Jurkat, Clone E6-1 (cell line): ENCODE measurements at regions not wholly inside any gene's neighbourhood (a gene's known extent, or its start where the extent isn't known, plus 50 kb on each side); places are given as distances from the start of the nearest gene placed in this dataset.

ENCODE experiments used
- DNase-seq: peaks from one replicate; pipeline ENCODE4 v3.0.0-alpha.2; 2011; ENCODE audit warnings: low read depth, low spot score
- H3K4me3 ChIP-seq: 2 replicates; pipeline ENCODE4 v1.5.1; 2011; ENCODE audit warnings: mild to moderate bottlenecking, low read length, control low read depth, moderate library complexity

DNA sequence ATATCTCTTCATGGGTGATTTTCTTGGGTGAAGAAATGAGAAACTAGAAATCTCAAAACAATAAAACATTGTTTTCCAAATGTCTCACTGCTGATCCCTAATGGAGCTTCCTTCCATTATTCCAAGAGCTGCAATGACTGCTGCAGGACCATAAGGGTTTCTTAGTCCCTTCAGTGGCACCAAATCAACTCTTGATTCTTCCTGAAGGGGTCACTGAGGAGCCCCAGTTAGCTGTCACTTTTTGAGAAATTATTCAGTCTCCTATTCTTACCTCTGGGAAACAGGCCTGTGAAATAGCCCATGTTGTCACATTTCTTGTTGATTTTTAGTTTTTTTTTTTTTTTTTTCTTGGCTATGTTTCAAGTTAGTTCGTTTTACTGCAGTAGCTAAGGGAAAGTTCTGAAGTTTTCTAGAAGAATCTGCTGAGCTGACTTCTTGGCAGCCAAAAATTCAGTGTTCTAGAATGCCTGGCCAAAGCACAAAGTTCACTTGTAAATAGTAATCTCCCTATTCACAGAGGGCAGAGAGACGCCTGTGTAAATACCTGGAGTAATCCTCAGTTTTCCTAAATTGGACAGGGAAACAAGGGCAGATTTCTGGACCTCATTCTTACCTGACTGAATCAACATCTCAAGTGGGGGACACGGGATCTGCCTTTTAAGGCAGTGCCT, 480.0 kb downstream of the RIT2 start:
- no peak for DNase-seq
- no peak overlapping the region for H3K4me3 ChIP-seq

DNA sequence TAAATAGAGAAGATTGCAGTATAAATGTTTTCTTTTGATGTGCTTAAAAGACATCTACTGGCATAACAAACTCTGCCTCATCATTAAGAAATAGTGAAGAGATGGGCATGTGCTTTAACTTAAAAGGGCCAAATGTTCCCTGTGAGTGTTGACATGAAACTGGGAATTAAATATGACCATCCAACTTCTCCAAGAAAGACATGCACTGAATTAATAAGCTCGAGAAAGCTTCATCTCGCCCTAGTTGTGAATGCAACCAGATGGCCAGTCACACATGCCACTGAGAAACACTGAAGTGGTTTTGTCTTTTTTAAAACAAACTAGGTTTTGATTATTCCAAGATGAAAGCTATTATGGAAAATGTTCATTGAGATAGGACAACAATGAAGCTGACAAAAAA, 479.2 kb downstream of the RIT2 start:
- H3K4me3 ChIP-seq = no peak overlapping the region

DNA sequence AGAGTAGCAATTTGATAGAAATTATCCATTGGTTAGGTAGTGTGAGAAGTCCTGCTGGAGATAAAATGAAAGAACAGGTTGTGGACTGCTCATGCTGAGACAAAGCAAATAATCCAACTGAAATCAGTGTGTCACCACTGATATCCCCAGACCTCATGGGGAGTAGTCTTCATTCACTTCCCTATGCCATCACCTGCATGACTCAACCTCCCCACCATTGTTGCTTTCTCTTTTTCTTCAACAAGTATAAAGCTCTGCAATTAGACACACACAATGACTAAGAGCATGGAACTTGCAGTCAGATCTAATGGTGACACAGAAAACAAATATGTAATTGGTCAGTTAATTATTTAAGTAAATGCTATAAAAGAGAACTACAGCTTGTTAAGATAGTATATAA, 475.3 kb downstream of the RIT2 start:
- H3K4me3 ChIP-seq = no peak overlapping the region
- no peak for DNase-seq

More for the DNA sequence above, 479.2 kb downstream of the RIT2 start:
- no peak for DNase-seq

DNA sequence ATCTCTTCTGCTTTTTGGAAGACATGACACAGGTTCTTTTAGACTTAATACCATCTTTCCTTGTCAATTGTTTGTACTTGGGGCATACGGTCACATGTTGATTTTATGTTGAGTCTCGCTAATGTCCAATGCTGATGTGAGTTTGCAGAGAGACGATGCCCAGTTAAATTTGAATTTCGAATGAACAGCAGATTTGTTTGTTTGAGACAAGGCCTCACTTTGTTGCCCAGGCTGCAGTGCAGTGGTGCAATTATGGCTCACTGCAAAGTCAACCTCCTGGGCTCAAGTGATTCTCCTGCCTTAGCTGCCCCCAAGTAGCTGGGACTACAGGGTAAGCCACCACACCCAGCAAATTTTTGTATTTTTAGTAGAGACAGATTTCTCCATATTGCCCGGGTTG, 473.5 kb downstream of the RIT2 start:
- no peak overlapping the region for H3K4me3 ChIP-seq
- DNase-seq = no peak

DNA sequence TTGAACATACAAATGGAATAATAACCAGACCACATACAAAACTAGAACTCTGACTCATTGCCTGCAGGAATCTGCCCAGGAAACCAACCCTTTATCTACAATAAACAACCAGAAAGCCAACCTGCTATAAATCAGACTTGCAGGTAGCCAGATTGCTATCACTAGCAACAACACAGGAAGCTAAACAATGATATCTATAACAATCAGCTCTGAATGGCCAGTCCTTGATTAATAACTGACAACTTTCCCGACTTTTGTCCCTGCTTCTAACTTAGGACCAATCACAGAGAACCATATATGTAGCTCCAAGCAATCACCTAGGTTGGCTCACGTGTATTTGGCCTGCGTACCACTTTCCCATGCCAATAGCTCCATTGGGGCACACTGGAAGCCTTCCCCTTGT, 470.8 kb downstream of the RIT2 start:
- H3K4me3 ChIP-seq = no peak overlapping the region
- no peak for DNase-seq

DNA sequence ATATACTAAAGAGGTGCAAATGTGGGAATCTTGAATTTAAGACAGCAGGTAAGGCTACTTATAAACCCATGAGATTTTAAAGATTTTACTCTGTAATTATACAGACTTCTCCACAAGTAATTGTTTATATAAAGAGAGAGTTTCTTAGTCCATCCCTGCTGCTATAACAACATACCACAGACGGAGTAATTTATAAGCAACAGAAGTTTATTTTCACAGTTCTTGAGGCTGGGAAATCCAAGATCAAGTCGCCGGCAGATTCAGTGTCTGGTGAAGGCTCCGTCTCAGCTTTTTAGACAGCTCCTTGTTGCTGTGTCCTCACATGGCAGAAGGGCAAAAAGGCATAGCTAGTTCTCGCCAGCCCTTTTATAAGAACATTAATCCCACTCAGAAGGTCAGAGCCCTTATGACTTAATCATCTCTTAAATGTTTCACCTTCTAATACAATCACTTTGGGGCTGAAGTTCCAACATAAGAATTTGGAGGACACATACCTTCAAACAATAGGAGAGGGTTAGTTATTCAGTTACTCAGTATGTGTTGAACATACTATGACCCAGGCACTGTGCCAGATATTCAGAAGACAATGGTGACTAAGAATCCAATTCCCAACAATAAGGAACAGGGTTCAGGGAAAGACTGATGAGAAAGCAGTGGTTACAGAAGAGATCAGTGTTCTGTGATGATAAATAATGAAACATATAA, 466.0 kb downstream of the RIT2 start:
- no peak for DNase-seq
- no peak overlapping the region for H3K4me3 ChIP-seq

DNA sequence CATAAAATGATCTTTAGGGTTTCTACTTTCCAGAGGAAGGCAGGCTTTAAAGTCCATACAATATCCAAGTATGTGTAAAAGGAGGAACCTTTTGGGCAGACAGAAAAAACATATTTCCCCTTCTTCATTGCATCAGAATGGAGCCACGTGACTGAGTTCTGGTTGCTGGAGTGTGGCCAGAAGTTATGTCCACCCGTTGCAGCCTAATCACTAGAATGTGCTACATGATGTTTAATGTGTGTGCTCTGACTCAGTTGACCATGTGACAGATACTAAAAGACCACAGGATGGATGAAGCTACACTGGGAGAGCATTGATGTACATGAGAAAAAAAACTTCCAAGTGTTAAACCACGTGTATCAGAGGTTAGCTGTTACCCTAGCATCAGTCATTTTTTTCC, 460.9 kb downstream of the RIT2 start:
- no peak for DNase-seq
- H3K4me3 ChIP-seq = no peak overlapping the region

DNA sequence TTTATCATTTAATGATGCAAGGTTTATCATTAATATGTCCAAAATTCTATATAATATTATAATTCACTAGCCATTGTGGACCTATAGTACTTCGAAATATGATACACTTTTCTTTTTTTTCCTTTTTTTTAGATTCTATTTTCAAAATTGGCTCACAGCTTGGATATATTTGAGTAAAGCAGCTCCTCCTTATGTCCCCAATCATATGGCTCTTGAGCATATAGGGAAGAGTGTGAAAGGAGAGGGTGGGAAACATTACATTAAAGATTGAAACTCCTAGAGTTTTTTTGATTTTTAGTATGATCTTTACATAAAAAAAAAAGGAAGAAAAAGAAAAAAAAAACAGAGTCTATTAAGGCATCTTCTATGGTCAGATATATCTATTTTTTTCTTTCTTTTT, 457.9 kb downstream of the RIT2 start:
- H3K4me3 ChIP-seq = no peak overlapping the region
- no peak for DNase-seq

DNA sequence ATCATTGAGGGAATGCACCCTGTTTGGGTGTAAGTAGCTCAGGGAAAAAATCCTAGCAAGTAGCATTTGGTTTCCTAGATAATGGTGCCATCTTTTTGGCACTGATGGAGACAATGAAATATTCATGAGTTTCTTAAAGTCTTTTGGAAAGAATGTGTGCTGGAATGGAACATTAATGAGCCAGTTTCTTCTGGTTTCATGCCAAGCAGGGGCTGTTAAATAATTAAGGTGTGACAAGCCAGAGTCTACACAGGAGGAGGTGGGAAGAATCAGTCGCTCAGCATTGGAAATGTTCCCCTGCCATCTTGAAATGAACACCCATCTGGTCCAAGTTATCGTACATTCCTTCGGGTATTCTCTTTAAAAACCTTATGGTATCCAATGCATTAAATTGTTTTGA, 457.3 kb downstream of the RIT2 start:
- DNase-seq = no peak

DNA sequence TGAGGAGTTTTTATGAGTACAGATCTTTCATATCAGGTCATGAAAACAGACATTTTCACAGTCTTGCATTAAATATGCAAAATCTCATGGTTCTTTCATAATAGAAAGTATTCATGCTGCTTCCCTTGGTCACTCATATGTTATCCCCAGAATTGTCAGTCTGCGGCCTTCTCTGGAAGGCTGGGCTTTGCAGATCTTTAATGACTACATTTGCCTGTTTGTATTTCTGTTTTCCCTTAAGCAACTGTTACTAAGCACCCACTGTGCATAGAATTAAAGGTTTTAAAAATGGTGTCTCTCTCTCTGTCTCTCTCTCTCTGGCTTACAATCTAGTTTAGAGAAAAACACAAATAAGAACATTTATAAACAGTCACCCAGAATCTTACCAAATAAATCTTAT, 456.3 kb downstream of the RIT2 start:
- H3K4me3 ChIP-seq = no peak overlapping the region
- DNase-seq = no peak

More for the DNA sequence above, 457.3 kb downstream of the RIT2 start:
- H3K4me3 ChIP-seq = no peak overlapping the region

DNA sequence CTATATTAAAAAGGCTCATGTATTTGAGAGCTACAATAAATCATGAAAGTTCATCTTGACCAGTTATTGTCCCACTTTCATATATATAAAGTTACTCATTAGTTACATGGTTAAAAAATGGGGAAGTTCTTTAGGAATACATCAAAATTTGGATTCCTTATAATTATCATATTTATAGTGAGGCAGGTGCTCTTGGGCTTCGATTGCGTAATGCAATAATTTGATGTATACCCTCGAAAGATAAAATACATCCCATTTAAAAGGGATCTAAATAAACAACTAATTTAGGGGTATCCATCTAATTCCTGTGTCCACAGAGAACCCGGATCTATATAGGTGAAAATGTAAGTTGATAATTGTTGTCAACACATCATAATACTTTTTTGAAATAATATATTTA, 444.6 kb downstream of the RIT2 start:
- DNase-seq = no peak
- H3K4me3 ChIP-seq = no peak overlapping the region

DNA sequence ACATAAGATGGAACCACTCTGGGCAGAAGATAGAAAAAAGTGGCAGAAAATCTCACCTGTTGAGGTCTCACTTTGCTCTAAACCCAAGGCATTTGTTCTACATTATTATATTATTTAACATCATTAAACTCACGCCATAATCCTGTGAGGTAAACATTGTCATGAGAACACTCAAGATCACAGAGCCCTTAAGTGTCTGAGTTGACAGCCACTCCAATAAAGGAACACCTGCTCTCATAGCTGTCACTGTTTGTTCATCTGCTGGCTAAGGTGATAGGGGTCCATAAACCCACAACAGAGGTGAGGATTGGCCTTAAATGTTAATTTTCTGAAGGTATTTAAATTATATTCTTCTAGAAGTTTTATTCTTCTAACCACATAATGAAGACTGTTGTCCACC, 439.7 kb downstream of the RIT2 start:
- no peak for DNase-seq

DNA sequence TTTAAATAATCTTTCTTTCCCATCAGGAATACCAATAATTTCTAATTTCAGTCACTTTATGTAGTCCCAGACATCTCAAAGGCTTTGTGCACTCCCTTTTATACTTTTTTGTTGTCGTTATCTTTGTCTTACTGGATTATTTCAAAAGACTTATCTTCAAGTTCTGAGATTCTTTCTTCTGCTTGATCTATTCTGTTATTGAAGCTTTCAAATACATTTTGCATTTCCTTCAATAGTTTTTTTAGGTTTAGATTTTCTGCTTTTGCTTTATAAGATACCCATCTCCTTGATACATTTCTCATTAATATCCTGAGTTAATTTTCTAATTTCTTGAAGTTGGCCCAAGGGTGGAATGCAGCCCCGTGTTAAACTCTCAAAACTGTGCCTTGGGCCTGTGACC, 432.4 kb downstream of the RIT2 start:
- no peak overlapping the region for H3K4me3 ChIP-seq
- no peak for DNase-seq

More for the DNA sequence above, 439.7 kb downstream of the RIT2 start:
- no peak overlapping the region for H3K4me3 ChIP-seq

DNA sequence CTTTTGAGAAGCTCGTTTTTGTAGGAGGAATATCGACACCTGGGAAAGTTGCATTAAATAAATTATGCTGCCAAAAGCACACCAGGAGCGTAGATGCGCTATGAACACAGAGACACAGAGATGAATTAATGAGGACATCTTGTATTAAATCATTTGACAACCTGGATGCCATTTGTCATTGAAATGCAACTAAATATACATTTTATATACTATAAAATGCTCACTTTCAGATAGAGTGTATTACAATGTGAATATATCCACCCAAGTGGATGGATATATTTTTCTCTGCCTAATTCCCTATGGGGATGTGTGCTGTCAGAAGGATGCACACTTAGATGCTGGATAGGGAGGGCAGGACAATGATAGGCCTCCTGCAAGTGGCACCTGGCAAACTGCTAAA, 426.2 kb downstream of the RIT2 start:
- no peak overlapping the region for H3K4me3 ChIP-seq
- no peak for DNase-seq
